Vagina (tissue), 2 donors: ENCODE measurements at regions not wholly inside any gene's neighbourhood (a gene's known extent, or its start where the extent isn't known, plus 50 kb on each side); places are given as distances from the start of the nearest gene placed in this dataset.

Source experiments
- DNase-seq, 2 donors: peaks; one replicate each; pipeline ENCODE4 v3.0.0-alpha.2; 2017; ENCODE audit errors: extremely low spot score in 2 of 2
- H3K27ac ChIP-seq: fragments of 200-600 bp; sonication (generic); one replicate; pipeline ENCODE4 v1.5.1; 2019
- H3K27me3 ChIP-seq: fragments of 200-600 bp; sonication (generic); one replicate; pipeline ENCODE4 v1.5.1; 2019
- H3K36me3 ChIP-seq, 2 donors: fragments of 200-600 bp; sonication (generic); one replicate each; pipeline ENCODE4 v1.5.1; 2017 to 2019
- H3K4me1 ChIP-seq: fragments of 200-600 bp; sonication (generic); one replicate; pipeline ENCODE4 v1.5.1; 2019
- H3K4me3 ChIP-seq, 2 donors: fragments of 200-600 bp; sonication (generic); 1 replicate in 1 of 2; 2 replicates in 1 of 2; pipeline ENCODE4 v1.5.1; 2016 to 2019
- H3K9me3 ChIP-seq: fragments of 200-600 bp; sonication (generic); one replicate; pipeline ENCODE4 v1.5.1; 2019
- POLR2A ChIP-seq, 2 donors: fragments of 450-650 bp; IDR thresholded peaks; one replicate each; pipeline ENCODE4 v1.6.1; 2017; ENCODE audit warnings: antibody characterized with exemption in 2 of 2, mild to moderate bottlenecking in 2 of 2, moderate library complexity in 2 of 2
- POLR2AphosphoS5 ChIP-seq, 2 donors: sonication (generic); formaldehyde crosslinking; IDR thresholded peaks; one replicate each; pipeline ENCODE4 v1.9.0; 2017; ENCODE audit warnings: antibody characterized with exemption in 2 of 2, mild to moderate bottlenecking in 2 of 2, low read depth in 1 of 2; ENCODE audit not compliant: insufficient read depth in 1 of 2
- intact Hi-C: fragments of 100-400 bp; cut with DNase I; formaldehyde crosslinking; loops from one replicate; pipeline ENCODE4 v1.15.1; 2023
- TF ChIP-seq, protein P1 (sequence below), 3 experiments: fragments of 450-650 bp in 2 of 3; fragments of 200-600 bp in 1 of 3; sonication (generic) in 1 of 3; IDR thresholded peaks; one replicate each; pipeline ENCODE4 v1.5.1; 2017 to 2019; ENCODE audit warnings: antibody characterized with exemption in 3 of 3, mild to moderate bottlenecking in 2 of 3, moderate library complexity in 2 of 3

DNA sequence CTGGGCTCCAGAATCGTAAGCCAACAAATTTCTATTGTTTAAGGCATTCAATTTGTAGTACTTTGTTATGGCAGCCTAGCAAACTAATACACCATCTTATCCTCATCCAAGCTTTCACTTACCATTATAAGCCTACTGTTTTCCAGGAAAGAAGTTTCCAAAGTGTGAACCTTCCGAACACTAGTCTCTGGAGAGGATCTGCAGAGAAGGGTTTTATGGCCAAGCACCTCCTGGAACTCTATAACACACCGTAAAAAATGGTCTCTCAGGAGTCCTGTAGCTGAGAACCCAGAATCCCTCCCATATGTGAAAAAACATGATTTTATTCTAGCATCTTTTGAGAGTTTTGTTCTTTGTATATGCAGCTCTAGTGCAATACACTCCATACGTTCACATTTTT is 142.1 kb downstream of the POSTN start:
- no peak overlapping the region for H3K27ac ChIP-seq
- DNase-seq: no peak
- TF ChIP-seq, protein P1, sequence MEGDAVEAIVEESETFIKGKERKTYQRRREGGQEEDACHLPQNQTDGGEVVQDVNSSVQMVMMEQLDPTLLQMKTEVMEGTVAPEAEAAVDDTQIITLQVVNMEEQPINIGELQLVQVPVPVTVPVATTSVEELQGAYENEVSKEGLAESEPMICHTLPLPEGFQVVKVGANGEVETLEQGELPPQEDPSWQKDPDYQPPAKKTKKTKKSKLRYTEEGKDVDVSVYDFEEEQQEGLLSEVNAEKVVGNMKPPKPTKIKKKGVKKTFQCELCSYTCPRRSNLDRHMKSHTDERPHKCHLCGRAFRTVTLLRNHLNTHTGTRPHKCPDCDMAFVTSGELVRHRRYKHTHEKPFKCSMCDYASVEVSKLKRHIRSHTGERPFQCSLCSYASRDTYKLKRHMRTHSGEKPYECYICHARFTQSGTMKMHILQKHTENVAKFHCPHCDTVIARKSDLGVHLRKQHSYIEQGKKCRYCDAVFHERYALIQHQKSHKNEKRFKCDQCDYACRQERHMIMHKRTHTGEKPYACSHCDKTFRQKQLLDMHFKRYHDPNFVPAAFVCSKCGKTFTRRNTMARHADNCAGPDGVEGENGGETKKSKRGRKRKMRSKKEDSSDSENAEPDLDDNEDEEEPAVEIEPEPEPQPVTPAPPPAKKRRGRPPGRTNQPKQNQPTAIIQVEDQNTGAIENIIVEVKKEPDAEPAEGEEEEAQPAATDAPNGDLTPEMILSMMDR (IDR thresholded peaks at IDR 0.05): no peak
- TF ChIP-seq POLR2A (IDR thresholded peaks at IDR 0.05): no peak
- no peak for TF ChIP-seq POLR2AphosphoS5 (IDR thresholded peaks at IDR 0.05; ENCODE audit: insufficient read depth in 1 of 2, low read depth in 1 of 2)
- intact Hi-C loops: no loop called here
- H3K36me3 ChIP-seq: no peaks in the 10 kb centered on the region
- H3K4me1 ChIP-seq: no peaks in the 10 kb centered on the region
- H3K9me3 ChIP-seq: no peaks in the 10 kb centered on the region
- H3K4me3 ChIP-seq: no peak overlapping the region
- H3K27me3 ChIP-seq: no peaks in the 10 kb centered on the region

GRCh38 chr13:37456041-37456440 is 142.5 kb downstream of the POSTN start:
- Histone ChIP-seq H3K27ac (no peak overlapping the region), H3K4me3 (no peak overlapping the region), H3K36me3 (no peaks in the 10 kb centered on the region), H3K9me3 (no peaks in the 10 kb centered on the region), H3K4me1 (no peaks in the 10 kb centered on the region), H3K27me3 (no peaks in the 10 kb centered on the region)
- TF ChIP-seq, protein P1 (IDR thresholded peaks at IDR 0.05): no peak
- no peak for TF ChIP-seq POLR2A (IDR thresholded peaks at IDR 0.05)
- TF ChIP-seq POLR2AphosphoS5 (IDR thresholded peaks at IDR 0.05; ENCODE audit: insufficient read depth in 1 of 2, low read depth in 1 of 2): no peak
- no peak for DNase-seq
- intact Hi-C loops: no loop called here

- H3K27me3 ChIP-seq: no peaks in the 10 kb centered on the region
- no peaks in the 10 kb centered on the region for H3K36me3 ChIP-seq
- no peak for DNase-seq
- no peak overlapping the region for H3K4me3 ChIP-seq
- TF ChIP-seq POLR2A (IDR thresholded peaks at IDR 0.05): no peak
- TF ChIP-seq, protein P1 (IDR thresholded peaks at IDR 0.05): no peak
- no peak for TF ChIP-seq POLR2AphosphoS5 (IDR thresholded peaks at IDR 0.05; ENCODE audit: insufficient read depth in 1 of 2, low read depth in 1 of 2)
- intact Hi-C loops: no loop called here
- H3K4me1 ChIP-seq: no peaks in the 10 kb centered on the region
- H3K9me3 ChIP-seq: no peaks in the 10 kb centered on the region
- no peak overlapping the region for H3K27ac ChIP-seq
These were observed 145.3 kb downstream of the POSTN start for GRCh38 chr13:37453246-37453645.

GRCh38 chr13:37450276-37450675 is 148.3 kb downstream of the POSTN start:
- Histone ChIP-seq H3K9me3 (no peaks in the 10 kb centered on the region), H3K4me1 (no peaks in the 10 kb centered on the region), H3K4me3 (no peak overlapping the region), H3K27ac (no peak overlapping the region), H3K36me3 (no peaks in the 10 kb centered on the region), H3K27me3 (no peaks in the 10 kb centered on the region)
- no peak for DNase-seq
- intact Hi-C loops: no loop called here
- TF ChIP-seq, protein P1 (IDR thresholded peaks at IDR 0.05): no peak
- no peak for TF ChIP-seq POLR2AphosphoS5 (IDR thresholded peaks at IDR 0.05; ENCODE audit: insufficient read depth in 1 of 2, low read depth in 1 of 2)
- no peak for TF ChIP-seq POLR2A (IDR thresholded peaks at IDR 0.05)

- no peak overlapping the region for H3K4me3 ChIP-seq
- no peaks in the 10 kb centered on the region for H3K4me1 ChIP-seq
- intact Hi-C loops: no loop called here
- no peak overlapping the region for H3K27ac ChIP-seq
- no peaks in the 10 kb centered on the region for H3K9me3 ChIP-seq
- H3K27me3 ChIP-seq: no peaks in the 10 kb centered on the region
- H3K36me3 ChIP-seq: no peaks in the 10 kb centered on the region
- TF ChIP-seq, protein P1 (IDR thresholded peaks at IDR 0.05): no peak
- TF ChIP-seq POLR2A (IDR thresholded peaks at IDR 0.05) (no peak), POLR2AphosphoS5 (IDR thresholded peaks at IDR 0.05; ENCODE audit: insufficient read depth in 1 of 2, low read depth in 1 of 2) (no peak)
- DNase-seq: no peak
These were observed 150.4 kb downstream of the POSTN start for GRCh38 chr13:37448153-37448552.
